RWPE2 (cell line): ENCODE measurements at regions not wholly inside any gene's neighbourhood (a gene's known extent, or its start where the extent isn't known, plus 50 kb on each side); places are given as distances from the start of the nearest gene placed in this dataset.

Experiments used
- ATAC-seq: fragments of 200-7000 bp; cut with Tn5 transposase; 3 replicates; pipeline ENCODE4 v1.9.1; 2021; ENCODE audit warnings: low read depth
- DNase-seq: peaks from one replicate; pipeline ENCODE4 v3.0.0-alpha.2; 2020; ENCODE audit warnings: low spot score
- H3K27ac ChIP-seq: fragments of 450-650 bp; 2 replicates; pipeline ENCODE4 v1.5.1; 2017; ENCODE audit warnings: mild to moderate bottlenecking; ENCODE audit not compliant: poor library complexity, severe bottlenecking
- H3K27me3 ChIP-seq: fragments of 250-450 bp; sonication (Bioruptor Pico); 2 replicates; pipeline ENCODE4 v1.5.1; 2021; ENCODE audit warnings: mild to moderate bottlenecking, moderate library complexity; ENCODE audit not compliant: insufficient read depth, poor library complexity, severe bottlenecking
- H3K36me3 ChIP-seq: fragments of 250-450 bp; sonication (Bioruptor Pico); 2 replicates; pipeline ENCODE4 v1.5.1; 2020; ENCODE audit warnings: low read depth, mild to moderate bottlenecking, moderate library complexity
- H3K4me1 ChIP-seq: fragments of 250-450 bp; sonication (Bioruptor Pico); 2 replicates; pipeline ENCODE4 v1.5.1; 2021; ENCODE audit warnings: mild to moderate bottlenecking, moderate library complexity; ENCODE audit not compliant: insufficient read depth, poor library complexity, severe bottlenecking
- H3K4me3 ChIP-seq: fragments of 250-450 bp; sonication (Bioruptor Pico); 2 replicates; pipeline ENCODE4 v1.5.1; 2021; ENCODE audit warnings: mild to moderate bottlenecking, moderate library complexity; ENCODE audit not compliant: severe bottlenecking
- H3K9me3 ChIP-seq: fragments of 250-450 bp; sonication (Bioruptor Pico); 2 replicates; pipeline ENCODE4 v1.5.1; 2021; ENCODE audit warnings: mild to moderate bottlenecking, moderate library complexity; ENCODE audit not compliant: severe bottlenecking
- CTCF ChIP-seq: fragments of 450-650 bp; IDR thresholded peaks from one replicate; pipeline ENCODE4 v1.5.1; 2017; ENCODE audit warnings: mild to moderate bottlenecking, moderate library complexity; ENCODE audit not compliant: poor library complexity, severe bottlenecking

- no peak for ATAC-seq
- no peak overlapping the region for H3K4me3 ChIP-seq
- no peaks in the 10 kb centered on the region for H3K36me3 ChIP-seq
- DNase-seq, result no peak
- no peaks in the 10 kb centered on the region for H3K27me3 ChIP-seq
- no peak for TF ChIP-seq CTCF
- no peak overlapping the region for H3K27ac ChIP-seq
- no peaks in the 10 kb centered on the region for H3K9me3 ChIP-seq
- H3K4me1 ChIP-seq, result no peaks in the 10 kb centered on the region
These were observed 66.6 kb downstream of the NEURL3 start for GRCh38 chr2:96438589-96438988.

- no peaks in the 10 kb centered on the region for H3K36me3 ChIP-seq
- no peak for DNase-seq
- H3K4me3 ChIP-seq, result no peak overlapping the region
- no peaks in the 10 kb centered on the region for H3K27me3 ChIP-seq
- no peak for ATAC-seq
- no peak overlapping the region for H3K27ac ChIP-seq
- TF ChIP-seq CTCF, result no peak
- no peaks in the 10 kb centered on the region for H3K9me3 ChIP-seq
- no peaks in the 10 kb centered on the region for H3K4me1 ChIP-seq
These were observed 67.6 kb downstream of the NEURL3 start for GRCh38 chr2:96437512-96437911.

- H3K27ac ChIP-seq, result no peak overlapping the region
- no peaks in the 10 kb centered on the region for H3K27me3 ChIP-seq
- H3K4me1 ChIP-seq, result no peaks in the 10 kb centered on the region
- no peaks in the 10 kb centered on the region for H3K36me3 ChIP-seq
- no peak overlapping the region for H3K4me3 ChIP-seq
- no peak for DNase-seq
- no peaks in the 10 kb centered on the region for H3K9me3 ChIP-seq
- no peak for ATAC-seq
- TF ChIP-seq CTCF, result no peak
These were observed 68.2 kb downstream of the NEURL3 start for GRCh38 chr2:96436961-96437360.

GRCh38 chr2:96436416-96436815, 68.7 kb downstream of the NEURL3 start:
- Histone ChIP-seq H3K4me1 (peaks cover 4% of the 10 kb centered on the region), H3K9me3 (no peaks in the 10 kb centered on the region), H3K36me3 (no peaks in the 10 kb centered on the region), H3K27ac (no peak overlapping the region), H3K4me3 (no peak overlapping the region), H3K27me3 (no peaks in the 10 kb centered on the region)
- ATAC-seq (no peak), DNase-seq (no peak)
- no peak for TF ChIP-seq CTCF

- no peak for ATAC-seq
These were observed 73.8 kb downstream of the NEURL3 start for GRCh38 chr2:96431319-96431718.

More at GRCh38 chr2:96431319-96431718, 73.8 kb downstream of the NEURL3 start:
- Histone ChIP-seq H3K4me3 (no peak overlapping the region), H3K27me3 (no peaks in the 10 kb centered on the region), H3K27ac (no peak overlapping the region), H3K9me3 (no peaks in the 10 kb centered on the region), H3K36me3 (no peaks in the 10 kb centered on the region), H3K4me1 (peaks cover 18% of the 10 kb centered on the region)
- TF ChIP-seq CTCF, result no peak
- no peak for DNase-seq
